GM21717 (cell line): ENCODE measurements at regions not wholly inside any gene's neighbourhood (a gene's known extent, or its start where the extent isn't known, plus 50 kb on each side); places are given as distances from the start of the nearest gene placed in this dataset.
"Not testable (repeated sequence)": the region's sequence is repeated elsewhere in the genome, so short reads cannot be mapped to it uniquely, and the experiment has no call there.

ENCODE experiments used
- ATAC-seq: cut with Tn5 transposase; IDR thresholded peaks from one replicate; pipeline ENCODE4 v1.9.1; 2021; ENCODE audit warnings: mild to moderate bottlenecking, moderate library complexity; ENCODE audit not compliant: unreplicated experiment

DNA sequence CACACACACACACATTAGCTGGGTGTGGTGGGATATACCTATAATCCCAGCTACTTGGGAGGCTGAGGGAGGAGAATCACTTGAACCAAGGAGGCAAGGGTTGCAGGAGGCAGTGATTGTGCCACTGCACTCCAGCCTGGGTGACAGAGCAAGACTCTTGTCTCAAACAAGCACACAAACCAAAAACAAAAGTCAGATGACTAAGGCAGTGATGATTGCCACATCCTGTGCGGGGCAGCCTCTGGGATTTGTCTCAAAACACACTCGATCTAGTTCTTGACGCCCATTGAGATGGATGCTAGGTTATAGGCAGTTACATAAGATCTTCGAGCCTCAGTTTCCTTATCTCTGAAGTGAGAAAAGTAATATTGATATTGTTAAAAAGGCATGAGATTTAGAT lies 57.8 kb upstream of the NBPF8 start:
- ATAC-seq: not testable (repeated sequence)

DNA sequence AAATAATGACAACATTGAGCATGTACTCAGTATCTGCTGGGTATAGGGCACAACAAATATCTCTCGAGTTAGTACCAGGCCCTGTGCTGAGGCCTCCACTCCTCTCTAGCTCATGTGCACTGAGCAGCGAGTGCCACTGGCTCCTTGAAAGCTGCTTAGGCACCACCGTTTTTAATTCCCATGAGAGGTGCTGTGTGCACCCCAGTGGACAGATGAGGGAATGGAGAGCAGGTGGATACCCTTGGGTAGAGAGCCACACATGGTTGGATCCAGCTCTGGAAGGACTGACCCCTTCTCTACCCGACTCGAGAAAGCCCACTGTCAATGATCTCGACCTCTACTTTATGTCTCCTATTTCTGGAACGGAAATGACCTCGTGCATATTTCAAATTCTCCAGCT lies 58.7 kb upstream of the NBPF8 start:
- ATAC-seq: not testable (repeated sequence)

DNA sequence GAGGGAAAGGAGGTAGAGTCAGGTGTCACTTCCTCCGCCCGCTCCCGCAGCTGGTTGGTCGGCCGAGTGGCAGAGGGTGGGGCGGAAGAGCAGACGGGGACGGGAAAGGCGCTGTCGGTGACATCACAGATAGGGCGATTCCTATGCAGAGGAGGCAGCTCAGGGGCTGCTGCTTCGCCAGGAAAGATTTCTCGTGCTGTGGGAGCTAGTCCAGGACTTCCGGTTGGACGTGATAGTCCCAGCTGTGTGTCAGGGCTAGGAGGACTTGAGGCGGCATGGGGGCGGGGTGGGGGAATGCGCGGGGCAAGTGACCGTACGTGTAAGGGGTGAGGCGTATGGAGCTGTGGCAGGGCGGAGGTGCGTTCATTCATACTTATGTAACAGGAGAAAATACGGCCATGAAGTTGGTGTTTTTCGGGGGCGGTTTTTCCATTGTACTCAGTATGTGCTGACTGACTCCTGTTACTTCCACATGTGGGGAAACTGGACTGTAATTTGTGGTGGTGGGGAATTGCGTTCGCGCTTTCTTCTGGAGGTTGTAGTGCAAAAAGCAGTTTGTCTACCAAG lies 60.1 kb upstream of the NBPF8 start:
- peak; percentile 90 for ATAC-seq

DNA sequence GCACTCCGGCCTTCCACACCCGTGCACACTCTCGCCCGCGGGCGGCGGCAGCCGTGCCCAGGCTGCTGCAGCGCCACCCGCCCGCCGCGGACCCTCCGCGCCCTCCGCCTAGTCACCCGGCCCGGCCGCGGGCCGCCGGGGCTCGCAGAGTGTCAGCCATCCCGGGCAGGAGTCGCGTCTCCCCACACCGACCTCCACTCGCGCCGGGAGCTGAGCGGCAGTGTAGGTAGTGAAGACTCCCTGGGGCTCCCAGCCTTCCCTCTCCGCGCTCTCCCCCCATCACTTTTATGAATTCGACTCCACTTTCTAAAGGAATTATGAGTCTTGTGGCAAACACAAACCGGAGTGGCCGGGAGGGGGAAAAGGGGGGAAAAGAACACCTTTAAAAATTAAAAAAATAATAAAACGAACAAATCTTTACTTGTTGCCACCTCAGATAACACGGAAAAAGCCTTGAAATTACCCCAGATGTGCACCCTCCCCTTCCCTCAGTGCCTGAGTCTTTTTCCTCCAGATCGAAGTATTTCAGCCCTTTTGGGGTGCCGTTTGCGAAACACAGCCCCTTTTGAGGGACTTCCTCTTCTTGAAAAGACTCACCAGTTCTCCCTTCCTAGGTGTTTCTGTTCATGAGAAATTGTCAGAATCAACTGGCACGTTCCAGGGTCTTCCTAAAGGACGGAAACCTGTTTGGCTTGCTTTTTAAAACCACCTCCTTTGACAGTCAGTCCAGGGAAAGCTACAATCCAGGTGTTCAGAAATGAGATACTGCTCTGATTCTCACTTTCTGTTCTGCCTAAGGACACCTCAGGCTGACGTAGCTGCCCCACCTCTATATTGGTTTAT lies 72.4 kb upstream of the NBPF8 start:
- not testable (repeated sequence) for ATAC-seq

DNA sequence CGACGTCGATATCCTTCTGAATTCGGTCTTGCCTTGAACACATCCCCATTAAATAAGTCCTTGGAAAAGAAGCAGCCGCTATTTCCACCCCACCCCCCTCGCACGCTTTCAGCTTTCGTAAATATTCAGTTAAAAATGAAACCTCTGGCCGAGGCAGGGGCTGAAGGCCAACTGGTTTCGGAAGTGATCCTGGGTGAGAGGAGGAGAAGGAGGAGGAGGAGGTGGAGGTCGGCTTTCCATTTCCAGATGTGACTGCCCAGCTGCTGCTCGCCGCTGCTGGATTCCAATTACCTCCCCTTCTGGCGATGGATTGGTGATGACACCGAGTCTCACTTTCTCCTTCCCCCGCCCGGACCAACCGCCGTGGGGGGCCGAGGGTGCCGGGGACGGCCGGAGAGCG lies 73.1 kb upstream of the NBPF8 start:
- not testable (repeated sequence) for ATAC-seq

DNA sequence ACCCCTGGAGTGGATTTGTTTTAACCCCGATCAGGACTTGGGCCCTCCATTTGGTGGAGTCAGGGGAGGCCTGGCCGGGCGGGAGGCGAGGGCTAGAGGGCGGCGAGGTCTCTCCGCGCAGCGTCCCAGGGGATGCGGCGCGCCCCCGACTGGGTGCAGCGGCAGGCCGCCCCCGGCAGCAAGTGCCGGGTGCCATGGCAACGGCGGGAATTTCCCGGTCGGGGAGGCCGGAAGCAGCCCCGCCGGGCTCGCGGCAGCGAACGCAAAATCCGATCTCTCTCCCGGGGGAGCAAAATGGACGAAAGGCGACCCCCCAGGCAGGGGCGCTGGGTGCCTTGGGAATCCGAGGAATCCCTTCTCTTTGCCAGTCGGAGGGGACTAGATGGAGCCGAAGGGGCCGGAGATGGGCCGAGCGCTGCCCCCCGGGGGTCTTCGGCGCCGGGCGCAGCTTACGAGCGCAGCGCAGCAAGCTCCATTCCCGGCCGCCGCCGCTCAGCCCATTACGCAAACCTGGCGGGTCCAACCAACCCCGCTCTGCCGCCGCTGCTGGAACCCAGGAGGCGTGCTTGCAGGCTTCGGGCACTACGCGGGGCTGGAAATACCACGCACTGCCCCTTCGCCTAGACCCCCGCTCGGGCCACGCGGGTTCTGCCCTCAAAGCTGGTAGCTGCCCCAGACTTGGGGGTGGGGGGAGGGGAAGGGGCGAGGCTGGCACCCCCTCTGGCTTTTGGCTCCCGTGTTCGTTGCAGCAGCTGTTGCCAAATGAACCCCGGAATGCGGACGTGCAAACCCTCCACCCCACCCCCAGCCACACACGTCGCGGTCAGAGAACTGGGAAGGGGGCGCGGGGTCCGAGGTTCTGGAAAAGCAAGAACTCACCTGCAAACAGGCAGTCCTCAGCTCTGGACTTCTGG lies 73.7 kb upstream of the NBPF8 start:
- not testable (repeated sequence) for ATAC-seq

DNA sequence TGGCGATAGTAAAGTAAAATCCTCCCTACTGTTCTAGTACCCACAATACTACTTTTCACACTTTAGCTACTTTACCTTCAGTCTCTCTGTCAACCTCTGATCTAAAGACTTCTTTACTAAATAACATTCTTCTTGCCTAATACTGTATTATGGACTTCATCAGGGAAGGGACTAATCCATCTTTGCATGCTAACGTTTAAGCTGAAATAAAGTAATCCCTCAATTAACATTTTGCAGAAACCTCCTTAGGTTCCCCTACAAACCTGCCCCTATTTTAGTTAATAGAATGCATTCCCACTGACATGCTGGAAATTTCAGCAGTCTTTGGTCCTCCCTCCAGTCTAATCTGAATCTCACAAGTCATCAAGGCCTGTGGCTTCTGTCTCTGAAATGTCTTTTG lies 99.1 kb upstream of the NBPF8 start:
- not testable (repeated sequence) for ATAC-seq

DNA sequence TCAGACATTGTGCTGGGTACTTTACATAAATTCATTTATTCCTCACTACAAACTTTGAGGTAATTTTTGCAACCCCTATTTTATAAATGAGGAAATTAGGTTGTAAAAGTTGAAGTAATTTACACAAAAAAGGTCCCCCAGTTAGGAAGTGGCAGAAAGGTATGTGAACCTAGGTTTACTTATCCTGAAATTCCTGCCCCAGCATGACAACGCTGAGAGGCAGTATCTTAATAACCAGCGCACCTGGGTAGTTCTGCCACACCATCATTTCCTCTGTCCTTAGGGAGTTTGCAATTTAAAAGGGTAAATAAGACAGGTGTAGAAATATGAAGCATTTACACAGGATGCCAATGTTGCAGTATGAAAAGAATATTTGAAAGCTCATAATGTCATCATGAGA lies 102.9 kb upstream of the NBPF8 start:
- not testable (repeated sequence) for ATAC-seq

DNA sequence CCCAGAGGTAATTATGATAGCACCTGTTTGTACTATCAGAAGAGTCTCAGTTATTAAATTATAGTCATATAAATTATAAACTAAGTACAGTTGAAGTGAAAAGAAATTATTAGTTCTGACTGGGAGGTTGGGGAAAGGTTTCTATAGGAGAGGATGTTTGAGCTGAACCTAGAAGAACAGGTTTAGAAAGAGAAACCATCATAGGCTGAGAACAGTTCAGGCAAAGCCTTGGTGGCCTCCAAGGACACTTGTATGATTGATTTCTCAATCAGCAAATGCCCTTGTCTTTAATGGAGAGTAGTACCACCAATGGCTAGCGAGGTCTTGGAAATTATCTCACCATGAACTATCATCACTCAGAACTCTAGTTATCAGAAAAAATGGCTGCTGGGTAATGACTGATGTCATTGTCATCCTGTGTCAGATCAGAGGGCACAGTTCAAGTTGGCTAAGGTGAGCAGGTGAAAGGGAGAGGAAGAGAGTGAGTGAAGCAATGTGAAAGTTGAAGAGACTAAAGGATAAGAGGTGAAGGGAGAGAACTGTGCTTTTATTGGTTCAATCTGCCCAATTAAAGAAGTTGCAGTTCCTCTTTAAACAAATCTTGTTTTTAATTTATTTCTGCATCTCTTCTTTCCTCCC lies 105.8 kb upstream of the NBPF8 start:
- ATAC-seq: not testable (repeated sequence)

DNA sequence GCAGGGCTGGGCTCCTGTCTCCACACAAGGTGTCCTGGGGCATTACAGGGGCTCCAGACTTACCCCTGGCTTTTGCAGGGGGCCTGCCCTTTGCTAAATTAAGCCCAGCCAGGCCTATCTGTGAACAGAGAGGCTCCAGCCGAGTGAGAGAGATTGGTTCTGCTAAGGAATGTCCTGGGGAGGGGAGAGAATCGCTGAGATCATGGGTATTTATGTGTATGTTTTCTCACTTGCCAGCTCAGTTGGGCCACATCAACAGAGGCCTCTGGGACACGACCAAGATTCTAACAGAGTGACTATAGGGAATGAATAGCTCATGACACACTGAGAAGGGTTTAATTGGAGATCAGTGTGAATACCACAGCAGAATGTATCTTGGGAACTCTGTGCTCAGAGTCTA lies 109.8 kb upstream of the NBPF8 start:
- ATAC-seq: not testable (repeated sequence)

DNA sequence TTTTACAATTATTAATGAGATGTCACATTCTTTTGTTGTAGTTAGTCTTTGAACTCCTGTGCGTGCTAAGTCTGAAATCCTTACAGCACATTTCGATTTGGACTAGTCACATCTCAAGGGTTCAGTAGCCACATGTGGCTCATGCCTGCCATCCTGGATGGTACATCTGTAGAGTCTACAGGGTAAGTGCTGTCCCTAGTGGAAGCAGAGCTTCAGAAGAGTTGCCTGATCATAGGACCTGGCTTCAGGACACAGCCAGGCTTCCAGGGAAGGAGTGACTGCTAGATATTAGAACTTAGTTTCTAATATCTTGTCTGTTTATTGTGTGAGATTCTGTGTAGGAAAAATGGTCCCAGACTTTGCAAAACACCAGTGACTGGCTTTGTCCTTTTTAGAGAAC lies 110.5 kb upstream of the NBPF8 start:
- not testable (repeated sequence) for ATAC-seq

DNA sequence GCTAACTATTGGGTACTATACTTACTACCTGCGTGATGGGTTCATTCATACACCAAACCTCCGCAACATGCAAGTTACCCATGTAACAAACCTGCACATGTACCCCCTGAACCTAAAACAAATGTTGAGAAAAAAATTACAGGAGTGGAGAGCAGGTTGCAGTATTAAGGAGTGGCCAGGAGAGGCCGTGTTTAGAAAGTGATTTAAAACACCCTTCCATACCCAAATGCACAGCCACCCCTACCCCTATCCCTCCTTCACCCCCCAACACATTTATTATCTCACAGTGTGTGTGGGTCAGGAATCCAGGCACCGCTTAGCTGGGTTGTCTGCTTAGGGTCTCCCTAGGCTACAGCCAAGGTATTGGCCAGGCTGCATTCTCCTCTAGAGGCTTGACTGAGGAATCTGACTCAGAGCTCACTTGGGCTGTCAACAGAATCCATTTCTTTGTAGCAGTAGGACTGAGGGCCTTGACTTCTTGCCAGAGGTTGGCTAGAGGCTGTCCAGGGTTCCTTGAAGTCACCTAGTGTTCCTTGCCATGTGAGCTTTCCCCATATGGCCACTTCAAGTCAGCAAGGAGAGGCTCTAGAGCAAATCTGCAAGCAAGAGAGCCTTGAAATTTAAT lies 115.3 kb upstream of the NBPF8 start:
- ATAC-seq: not testable (repeated sequence)

DNA sequence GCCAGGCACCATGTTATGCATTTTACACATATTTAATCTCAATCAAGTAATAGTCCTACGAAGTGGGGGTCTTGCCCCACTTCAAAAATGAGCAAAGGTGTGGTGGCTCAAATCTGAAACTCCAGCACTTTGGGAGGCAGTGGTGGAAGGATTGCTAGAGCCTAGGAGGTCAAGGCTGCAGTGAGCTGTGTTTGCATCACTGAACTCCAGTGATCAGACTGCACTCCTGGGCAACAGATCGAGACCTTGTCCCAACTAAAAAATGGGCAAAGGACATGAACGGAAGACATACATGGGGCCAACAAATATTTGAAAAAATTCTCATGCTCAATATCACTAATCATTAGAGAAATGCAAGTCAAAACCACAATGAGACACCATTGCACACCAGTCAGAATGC lies 116.3 kb upstream of the NBPF8 start:
- not testable (repeated sequence) for ATAC-seq

DNA sequence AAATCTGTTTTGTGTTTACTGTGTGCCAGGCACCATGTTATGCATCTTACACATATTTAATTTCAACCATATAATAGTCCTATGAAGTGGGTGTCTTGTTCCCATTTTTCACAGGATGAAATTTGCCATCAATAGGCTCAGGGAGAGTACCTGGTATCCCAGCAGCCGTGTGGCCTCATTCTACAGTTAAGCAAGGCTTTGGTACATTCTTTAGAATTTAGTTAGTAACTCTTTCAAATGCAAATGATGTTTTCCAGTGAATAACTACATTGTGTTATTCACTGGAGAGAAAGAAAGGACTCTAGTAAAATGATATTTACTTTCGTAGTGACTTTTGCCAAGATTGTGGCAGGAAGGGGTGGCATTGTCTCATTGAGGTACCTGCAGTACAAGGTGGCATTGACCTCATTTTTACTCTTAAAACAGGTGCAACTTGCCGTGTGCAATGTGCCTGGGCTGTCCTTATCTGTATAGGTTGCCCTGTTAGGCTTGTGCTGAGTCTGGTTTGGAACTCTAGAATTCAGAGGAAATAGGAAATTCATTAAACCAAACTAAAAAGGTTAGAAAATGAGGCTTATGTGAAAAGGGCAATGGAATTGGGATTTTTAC lies 117.4 kb upstream of the NBPF8 start:
- not testable (repeated sequence) for ATAC-seq

DNA sequence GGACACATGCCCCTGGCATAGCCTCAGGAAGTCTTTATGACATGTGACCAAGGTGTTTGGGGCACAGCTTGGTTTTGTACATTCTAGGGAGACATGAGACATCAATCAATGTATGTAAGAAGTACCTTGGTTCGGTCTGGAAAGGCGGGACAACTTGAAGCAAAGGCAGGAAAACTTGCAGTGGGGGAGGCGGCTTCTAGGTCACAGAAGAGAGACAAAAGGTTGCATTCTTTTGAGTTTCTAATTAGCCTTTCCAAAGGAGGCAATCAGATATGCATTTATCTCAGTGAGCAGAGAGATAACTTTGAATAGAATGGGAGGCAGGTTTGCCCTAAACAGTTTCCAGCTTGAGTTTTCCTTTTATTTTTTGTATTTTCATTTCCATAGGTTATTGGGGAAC lies 113.8 kb upstream of the SEC22B start:
- ATAC-seq: not testable (repeated sequence)

DNA sequence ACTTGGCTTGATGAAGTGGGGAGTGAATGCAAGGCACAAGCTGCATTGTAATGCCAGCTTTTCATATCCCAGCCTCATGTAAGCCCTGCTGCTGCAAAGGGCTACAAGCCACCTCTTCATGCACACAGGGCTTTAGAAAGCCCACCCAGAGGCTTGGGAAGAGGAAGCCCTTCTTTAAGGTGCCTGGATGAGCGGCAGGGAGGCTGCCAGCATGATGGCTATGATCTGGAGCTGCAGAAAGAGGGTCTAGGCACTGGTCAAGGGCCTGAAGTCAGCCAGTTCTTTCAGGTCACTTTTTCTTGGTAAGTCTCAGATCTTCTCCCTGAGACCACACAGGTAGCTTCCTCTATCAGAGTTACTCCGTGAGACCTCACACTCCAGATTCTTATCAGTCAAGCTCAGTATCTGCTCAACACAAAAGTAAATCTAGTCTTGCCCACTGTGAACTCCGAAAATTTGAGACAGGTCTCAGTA lies 113.3 kb upstream of the SEC22B start:
- ATAC-seq: not testable (repeated sequence)

DNA sequence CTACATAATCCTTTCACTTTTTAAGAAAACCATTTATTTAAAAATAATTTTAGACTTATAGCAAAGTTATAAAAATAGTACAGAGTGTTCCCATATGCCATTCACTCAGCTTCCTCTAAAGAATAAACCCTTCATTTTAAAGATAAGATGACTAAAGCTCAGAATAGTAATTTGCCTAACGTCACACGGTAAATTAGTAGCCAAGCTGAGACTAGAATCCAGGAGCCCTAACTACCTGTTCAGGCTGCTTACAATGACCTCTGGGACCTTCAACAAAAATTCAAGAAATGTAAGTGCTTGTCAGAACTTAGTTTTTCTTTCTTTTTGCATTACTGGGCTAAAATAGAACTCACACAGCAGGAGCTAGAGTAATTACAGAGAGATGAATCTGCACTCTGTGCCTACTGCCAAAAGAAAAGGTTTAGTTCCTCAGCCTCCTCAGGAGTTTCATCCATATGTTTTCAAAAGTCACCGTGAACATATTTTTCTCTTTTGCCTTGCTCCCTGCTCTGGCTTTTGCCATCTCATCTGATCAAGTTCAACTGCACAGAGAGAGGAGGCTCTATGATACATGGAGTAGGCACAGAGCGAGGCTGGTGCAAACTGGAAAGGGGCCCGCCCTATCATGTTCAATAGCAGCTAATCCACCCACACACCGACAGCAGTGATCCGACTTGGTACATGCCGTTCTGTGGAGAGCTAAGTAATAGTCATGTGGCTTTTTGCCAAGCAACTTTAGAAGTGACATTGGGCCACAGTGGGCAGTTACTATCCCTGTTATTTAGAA lies 112.7 kb upstream of the SEC22B start:
- not testable (repeated sequence) for ATAC-seq

DNA sequence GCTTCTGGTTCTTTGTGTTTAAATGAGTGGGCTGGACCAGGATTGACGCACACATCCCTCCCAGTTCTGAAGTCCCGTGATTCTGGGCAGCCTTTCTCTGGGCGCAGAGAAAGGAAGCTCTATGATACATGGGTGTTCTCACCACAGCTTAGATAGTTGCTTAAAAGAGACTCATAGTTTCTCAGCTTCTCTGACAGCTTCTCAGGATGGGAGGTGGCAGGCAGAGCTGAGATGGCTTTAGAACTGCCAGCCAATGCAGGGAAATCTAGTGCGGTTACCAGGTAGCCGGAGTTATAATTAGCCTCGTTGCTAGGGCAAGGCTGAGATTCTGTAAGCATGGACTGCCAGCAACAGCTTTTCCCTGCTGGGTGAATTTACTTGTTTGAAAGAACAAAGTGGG lies 111.8 kb upstream of the SEC22B start:
- not testable (repeated sequence) for ATAC-seq
